ENCODE measurements at regions not wholly inside any gene's neighbourhood (a gene's known extent, or its start where the extent isn't known, plus 50 kb on each side); places are given as distances from the start of the nearest gene placed in this dataset.
"Not testable (repeated sequence)": the region's sequence is repeated elsewhere in the genome, so short reads cannot be mapped to it uniquely, and the experiment has no call there.

DNA sequence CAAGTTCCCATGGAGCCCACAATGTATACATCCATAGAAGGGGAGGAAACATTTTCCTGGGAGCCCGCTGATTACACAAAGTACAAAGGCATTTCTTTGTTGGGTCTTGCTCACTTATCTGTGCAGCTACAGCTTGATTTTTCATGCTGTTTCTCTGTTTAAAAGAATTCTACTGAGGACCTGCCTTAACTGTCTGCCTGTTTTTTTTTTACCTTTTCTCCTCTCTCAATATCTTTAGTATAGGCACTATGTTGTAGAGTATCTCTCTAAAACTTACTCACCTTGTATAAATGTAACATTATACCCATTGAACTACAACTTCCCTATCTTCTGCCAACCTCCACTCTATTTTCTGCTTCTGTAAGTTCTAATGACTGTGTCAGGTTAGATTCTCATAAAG, 494.6 kb upstream of the EPHA5 start:
- H3K27ac Mint-ChIP-seq, result no peak overlapping the region

DNA sequence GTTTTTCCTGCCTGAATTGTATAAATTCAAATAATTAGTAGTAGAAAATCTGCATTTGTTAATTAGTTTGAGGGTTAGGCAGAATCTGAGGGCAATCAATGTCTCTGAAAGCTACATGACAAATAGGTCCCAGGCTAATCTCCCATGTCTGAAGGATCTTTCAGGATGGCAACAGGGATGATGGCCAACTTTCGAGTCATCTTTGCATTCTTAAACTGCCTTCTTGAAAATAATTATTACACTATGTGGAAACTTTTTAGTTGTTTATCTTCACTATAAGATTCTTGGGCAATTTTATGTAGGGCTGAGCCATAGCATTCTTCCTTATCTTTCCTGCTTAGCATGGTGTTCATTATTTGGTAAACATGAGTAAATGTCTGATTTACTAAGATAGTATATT, 490.3 kb upstream of the EPHA5 start:
- no peaks in the 10 kb centered on the region for H3K36me3 Mint-ChIP-seq (ENCODE audit: low read depth)
- H3K4me1 Mint-ChIP-seq, result no peaks in the 10 kb centered on the region
- no peaks in the 10 kb centered on the region for H3K9me3 Mint-ChIP-seq

More for the DNA sequence above, 494.6 kb upstream of the EPHA5 start:
- H3K27me3 Mint-ChIP-seq (ENCODE audit: low read depth), result peaks cover 4% of the 10 kb centered on the region
- no peaks in the 10 kb centered on the region for H3K4me1 Mint-ChIP-seq
- no peaks in the 10 kb centered on the region for H3K36me3 Mint-ChIP-seq (ENCODE audit: low read depth)
- TF ChIP-seq, protein P1, sequence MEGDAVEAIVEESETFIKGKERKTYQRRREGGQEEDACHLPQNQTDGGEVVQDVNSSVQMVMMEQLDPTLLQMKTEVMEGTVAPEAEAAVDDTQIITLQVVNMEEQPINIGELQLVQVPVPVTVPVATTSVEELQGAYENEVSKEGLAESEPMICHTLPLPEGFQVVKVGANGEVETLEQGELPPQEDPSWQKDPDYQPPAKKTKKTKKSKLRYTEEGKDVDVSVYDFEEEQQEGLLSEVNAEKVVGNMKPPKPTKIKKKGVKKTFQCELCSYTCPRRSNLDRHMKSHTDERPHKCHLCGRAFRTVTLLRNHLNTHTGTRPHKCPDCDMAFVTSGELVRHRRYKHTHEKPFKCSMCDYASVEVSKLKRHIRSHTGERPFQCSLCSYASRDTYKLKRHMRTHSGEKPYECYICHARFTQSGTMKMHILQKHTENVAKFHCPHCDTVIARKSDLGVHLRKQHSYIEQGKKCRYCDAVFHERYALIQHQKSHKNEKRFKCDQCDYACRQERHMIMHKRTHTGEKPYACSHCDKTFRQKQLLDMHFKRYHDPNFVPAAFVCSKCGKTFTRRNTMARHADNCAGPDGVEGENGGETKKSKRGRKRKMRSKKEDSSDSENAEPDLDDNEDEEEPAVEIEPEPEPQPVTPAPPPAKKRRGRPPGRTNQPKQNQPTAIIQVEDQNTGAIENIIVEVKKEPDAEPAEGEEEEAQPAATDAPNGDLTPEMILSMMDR (IDR thresholded peaks at IDR 0.05; ENCODE audit: unreplicated experiment in 3 of 3), result no peak
- H3K4me3 Mint-ChIP-seq, result no peak overlapping the region
- H3K9me3 Mint-ChIP-seq, result no peaks in the 10 kb centered on the region

DNA sequence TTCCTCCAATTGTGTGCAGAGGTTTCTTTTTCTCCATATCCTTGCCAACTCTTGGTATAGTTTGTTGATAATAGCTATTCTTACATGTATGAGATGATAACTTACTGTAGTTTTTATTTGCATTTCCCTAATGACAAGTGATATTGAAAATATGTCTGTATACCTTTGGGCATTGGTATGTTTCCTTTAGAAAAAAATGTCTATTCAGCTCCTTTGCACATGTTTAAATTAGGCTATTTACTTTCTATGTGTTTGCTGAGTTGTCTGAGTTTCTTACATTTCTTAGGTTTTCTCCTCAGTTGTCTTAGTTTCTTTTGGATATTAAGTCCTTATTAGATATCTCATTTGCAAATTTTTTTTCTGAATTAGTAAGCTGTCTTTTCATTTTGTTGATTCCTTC, 487.3 kb upstream of the EPHA5 start:
- no peak overlapping the region for H3K27ac Mint-ChIP-seq
- no peaks in the 10 kb centered on the region for H3K9me3 Mint-ChIP-seq
- peaks cover 4% of the 10 kb centered on the region for H3K27me3 Mint-ChIP-seq (ENCODE audit: low read depth)
- H3K4me1 Mint-ChIP-seq, result no peaks in the 10 kb centered on the region
- H3K36me3 Mint-ChIP-seq (ENCODE audit: low read depth), result no peaks in the 10 kb centered on the region
- TF ChIP-seq, protein P1 (IDR thresholded peaks at IDR 0.05; ENCODE audit: unreplicated experiment in 3 of 3), result no peak
- no peak overlapping the region for H3K4me3 Mint-ChIP-seq

More for the DNA sequence above, 490.3 kb upstream of the EPHA5 start:
- no peak overlapping the region for H3K27ac Mint-ChIP-seq
- H3K4me3 Mint-ChIP-seq, result no peak overlapping the region
- TF ChIP-seq, protein P1 (IDR thresholded peaks at IDR 0.05; ENCODE audit: unreplicated experiment in 3 of 3), result no peak
- peaks cover 4% of the 10 kb centered on the region for H3K27me3 Mint-ChIP-seq (ENCODE audit: low read depth)

DNA sequence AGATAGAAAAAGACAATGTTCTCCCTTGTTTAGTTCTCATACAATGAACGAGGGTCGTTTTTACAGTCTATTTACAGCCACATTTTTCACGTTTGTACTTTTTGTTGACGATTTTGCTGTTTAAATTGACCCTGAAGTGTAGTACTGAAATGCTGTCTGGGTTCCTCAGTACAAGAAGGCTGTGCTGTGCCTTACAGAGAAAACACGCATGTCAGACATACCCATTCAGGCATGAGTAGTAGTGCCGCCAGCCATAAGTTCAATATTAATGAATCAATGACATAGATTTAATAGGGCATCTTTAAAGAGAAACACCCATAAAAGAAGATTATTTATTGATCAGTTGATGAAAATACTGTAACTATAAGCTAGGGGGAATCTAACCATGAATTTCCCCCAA, 459.8 kb upstream of the EPHA5 start:
- H3K4me1 Mint-ChIP-seq, result no peaks in the 10 kb centered on the region
- TF ChIP-seq, protein P1 (IDR thresholded peaks at IDR 0.05; ENCODE audit: unreplicated experiment in 3 of 3), result no peak
- H3K4me3 Mint-ChIP-seq, result no peak overlapping the region
- no peaks in the 10 kb centered on the region for H3K27me3 Mint-ChIP-seq (ENCODE audit: low read depth)
- no peaks in the 10 kb centered on the region for H3K9me3 Mint-ChIP-seq
- H3K27ac Mint-ChIP-seq, result no peak overlapping the region
- no peaks in the 10 kb centered on the region for H3K36me3 Mint-ChIP-seq (ENCODE audit: low read depth)

DNA sequence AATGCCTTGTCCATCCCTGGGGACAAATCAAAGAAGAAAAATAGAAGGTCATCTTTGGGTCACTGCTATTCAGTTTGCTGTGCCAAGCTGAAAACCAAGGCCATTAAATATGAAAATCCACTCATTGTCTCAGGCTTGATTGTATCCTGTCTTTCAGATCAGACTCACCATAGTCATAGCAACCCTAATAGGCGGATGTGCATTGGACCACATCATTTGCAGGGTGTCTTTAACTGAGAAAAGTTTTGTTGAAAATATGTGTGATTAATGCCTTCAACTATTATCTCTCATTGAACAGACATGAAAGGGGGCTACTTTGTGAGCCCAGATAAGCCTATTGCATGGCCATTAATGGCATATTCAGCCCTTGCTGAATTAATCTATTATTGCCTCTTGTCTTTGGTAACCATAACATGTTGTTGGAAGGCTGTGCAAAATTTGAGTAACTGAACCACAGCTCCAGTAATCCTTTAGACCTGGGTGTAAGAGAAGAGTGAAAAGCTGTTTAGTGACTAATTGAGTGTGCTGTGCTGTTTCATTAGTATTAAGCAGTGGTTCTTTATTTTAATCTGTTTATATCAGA, 453.6 kb upstream of the EPHA5 start:
- no peaks in the 10 kb centered on the region for H3K9me3 Mint-ChIP-seq
- TF ChIP-seq, protein P1 (IDR thresholded peaks at IDR 0.05; ENCODE audit: unreplicated experiment in 3 of 3), result no peak
- H3K4me1 Mint-ChIP-seq, result no peaks in the 10 kb centered on the region
- H3K27ac Mint-ChIP-seq, result no peak overlapping the region
- H3K4me3 Mint-ChIP-seq, result no peak overlapping the region
- no peaks in the 10 kb centered on the region for H3K27me3 Mint-ChIP-seq (ENCODE audit: low read depth)
- no peaks in the 10 kb centered on the region for H3K36me3 Mint-ChIP-seq (ENCODE audit: low read depth)

DNA sequence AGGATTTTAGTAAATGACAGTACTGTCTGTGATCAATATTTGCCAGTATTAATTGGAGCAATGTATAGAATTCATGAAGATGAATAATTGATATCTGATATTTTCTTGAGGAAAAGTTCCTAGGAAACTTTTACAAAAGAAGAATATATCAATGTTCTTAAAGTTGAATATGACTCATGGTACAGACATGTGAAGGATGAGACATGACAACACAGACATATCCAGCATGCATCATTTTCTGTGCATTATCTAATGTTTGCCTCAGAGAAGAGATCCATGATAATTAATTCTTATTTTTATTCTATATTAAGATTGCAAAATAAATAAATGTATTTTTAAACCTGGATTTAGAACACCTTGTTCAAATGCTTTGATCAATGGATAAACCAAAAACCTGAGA, 452.9 kb upstream of the EPHA5 start:
- TF ChIP-seq, protein P1 (IDR thresholded peaks at IDR 0.05; ENCODE audit: unreplicated experiment in 3 of 3), result no peak
- Mint-ChIP-seq H3K36me3 (ENCODE audit: low read depth) (no peaks in the 10 kb centered on the region), H3K4me1 (no peaks in the 10 kb centered on the region), H3K4me3 (no peak overlapping the region), H3K27me3 (ENCODE audit: low read depth) (no peaks in the 10 kb centered on the region), H3K27ac (no peak overlapping the region), H3K9me3 (no peaks in the 10 kb centered on the region)

DNA sequence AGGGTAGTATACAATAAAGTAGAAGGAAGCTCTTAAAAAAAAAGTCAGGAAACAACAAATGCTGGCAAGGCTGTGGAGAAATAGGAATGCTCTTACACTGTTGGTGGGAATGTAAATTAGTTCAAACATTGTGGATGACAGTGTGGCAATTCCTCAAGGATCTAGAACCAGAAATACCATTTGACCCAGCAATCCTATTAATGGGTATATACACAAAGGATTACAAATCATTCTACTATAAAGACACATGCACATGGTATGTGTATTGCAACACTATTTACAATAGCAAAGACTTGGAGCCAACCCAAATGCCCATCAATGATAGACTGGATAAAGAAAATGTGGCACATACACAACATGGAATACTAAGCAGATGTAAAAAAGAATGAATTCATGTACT, 444.9 kb upstream of the EPHA5 start:
- not testable (repeated sequence) for H3K36me3 Mint-ChIP-seq (ENCODE audit: low read depth); H3K4me1 Mint-ChIP-seq; H3K4me3 Mint-ChIP-seq; H3K27me3 Mint-ChIP-seq (ENCODE audit: low read depth); H3K27ac Mint-ChIP-seq
- H3K9me3 Mint-ChIP-seq, result peaks cover 14% of the 10 kb centered on the region
